Central memory CD4-positive, alpha-beta T cell (primary cell): ENCODE measurements at regions not wholly inside any gene's neighbourhood (a gene's known extent, or its start where the extent isn't known, plus 50 kb on each side); places are given as distances from the start of the nearest gene placed in this dataset.

ENCODE experiments used
- DNase-seq: peaks from one replicate; pipeline ENCODE4 v3.0.0; 2022

DNA sequence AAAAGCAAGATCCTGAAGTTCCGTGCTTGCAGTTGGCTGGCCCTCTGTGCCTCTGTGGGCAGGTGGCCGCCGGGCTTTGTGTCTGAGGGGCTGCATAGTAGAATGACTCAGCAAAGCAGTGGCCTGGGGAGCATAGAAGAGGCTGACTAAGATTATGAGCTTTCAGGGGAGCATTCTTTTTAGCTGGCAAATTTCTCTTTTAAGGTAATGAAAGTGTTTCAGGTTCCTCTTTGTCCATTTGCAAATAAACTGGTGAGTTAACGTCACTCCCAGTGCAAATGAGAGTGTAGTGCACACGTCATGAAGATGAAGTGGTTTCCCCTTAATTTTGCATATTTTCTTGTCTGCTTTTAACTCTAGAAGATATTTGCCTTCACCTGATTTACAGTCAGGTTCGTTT lies 98.6 kb downstream of the BCL2L11 start:
- DNase-seq: no peak

DNA sequence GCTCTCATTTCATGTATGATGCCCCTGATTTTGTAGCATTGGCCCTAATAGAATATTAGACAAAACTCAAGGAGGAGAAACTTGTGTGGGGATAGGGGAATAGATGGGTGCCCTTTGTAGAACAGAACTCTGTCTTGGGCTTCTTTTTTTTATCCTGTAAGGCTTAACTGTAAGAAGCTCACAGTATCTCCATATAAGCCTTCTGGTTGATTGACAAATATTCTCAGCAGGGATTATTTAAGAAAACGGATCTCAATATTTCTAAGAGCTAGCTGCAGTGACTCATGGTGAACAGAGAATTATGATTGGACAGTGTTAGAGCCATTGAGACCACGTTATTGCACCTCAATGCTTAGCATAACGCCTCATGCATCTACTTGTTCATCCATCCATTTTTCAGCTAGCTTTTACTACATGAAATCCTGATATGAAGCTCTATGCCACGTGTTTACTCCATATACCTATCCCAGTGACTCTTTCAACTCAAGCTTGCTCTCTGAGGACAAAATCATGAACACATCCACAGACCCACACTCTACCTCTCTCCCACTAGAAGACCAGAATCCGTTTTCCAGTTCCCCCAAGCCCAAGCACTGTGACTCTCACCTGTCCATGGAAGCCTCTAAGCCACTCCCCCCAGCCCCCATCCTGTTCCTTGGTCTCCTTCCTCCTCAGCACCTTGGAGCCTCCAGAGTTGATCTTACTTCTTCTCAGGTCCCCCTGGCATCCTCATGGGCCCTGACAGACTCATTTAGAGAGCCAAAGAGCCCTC lies 99.2 kb downstream of the BCL2L11 start:
- DNase-seq: no peak

DNA sequence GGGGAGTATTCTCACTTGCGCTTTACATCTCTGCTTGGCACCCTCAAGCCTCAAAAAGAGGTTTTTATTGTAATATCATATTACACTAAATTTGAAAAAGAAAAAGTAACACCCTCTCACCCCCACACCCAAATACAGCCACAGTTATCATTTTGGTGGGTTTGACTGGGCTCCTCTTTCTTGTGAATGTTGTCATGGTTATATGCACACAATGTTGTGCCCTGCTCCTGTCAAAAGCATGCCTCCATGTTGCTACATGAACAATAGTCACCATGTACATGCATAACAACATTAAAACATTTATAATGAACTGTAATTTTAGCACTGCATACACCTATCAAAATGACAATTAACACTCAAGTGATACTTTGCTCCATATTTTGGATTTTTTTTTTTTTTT lies 100.2 kb downstream of the BCL2L11 start:
- no peak for DNase-seq

DNA sequence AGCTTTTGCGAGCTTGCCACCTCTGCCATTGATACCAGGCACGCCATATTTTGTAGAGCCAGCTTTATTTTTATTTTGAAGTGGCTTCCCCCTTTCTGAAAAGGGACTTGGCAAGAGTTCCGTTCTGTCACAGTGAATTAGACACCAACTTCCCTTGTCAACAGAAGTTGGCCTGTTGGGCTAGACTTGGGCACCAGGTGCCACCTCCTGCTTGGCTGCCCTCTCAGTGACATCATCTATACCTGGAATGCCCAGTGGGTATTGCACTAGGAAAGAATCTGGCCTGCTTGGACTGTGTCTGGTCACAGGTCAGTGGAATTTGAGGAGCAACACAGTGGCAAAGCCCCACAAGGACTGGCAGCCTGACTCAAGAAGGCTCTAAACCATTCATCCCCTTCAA lies 101.0 kb downstream of the BCL2L11 start:
- no peak for DNase-seq

DNA sequence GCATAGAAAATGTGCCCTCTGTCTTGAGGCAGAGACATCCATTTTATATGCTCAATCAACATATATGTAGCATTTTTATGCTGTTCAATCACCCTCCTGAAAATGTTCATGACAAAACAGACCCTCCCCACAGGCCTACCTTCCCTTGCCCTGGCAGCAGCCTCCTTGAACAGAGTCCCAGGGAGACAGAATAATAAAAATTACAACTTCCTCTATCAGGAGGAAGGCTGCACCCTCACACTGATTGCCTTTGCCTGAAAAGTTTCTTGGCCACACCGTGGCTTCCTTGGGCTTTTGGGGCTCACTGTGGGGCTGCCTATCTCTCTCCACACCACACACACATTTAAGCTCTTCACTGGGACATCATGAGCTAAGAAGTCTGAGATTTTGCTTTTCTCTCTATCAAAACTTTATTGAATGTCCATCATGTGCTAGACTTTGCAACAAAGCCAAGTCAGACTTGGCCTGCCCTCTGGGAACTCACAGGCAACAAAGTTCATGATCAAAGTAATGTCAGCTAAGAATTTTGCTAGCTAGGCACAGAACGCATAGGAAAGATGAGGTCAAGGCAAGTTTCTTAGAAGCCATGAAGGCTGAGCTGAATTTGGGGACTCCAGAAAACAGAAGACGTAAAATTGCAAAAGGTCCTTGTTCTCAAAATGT lies 101.6 kb downstream of the BCL2L11 start:
- no peak for DNase-seq

DNA sequence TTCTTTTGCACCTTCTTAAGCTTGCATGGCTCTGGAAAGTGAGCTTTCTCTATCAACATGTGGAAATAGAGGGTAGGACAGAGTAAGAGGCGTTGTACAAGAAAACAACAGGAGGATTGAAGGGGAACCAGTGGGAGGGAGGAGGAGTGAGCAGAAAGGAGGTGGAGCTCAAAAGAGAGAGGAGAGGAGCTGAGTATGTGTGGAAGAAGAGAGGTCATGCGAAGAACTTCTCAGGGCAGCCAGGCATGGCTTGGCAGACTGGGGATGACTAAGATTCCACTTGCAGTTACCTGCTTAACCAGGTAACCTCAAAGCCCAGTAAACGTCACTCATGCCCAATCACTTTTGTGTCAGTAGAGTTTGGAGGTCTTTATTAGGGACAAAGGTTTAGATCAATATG lies 105.1 kb downstream of the BCL2L11 start:
- no peak for DNase-seq

DNA sequence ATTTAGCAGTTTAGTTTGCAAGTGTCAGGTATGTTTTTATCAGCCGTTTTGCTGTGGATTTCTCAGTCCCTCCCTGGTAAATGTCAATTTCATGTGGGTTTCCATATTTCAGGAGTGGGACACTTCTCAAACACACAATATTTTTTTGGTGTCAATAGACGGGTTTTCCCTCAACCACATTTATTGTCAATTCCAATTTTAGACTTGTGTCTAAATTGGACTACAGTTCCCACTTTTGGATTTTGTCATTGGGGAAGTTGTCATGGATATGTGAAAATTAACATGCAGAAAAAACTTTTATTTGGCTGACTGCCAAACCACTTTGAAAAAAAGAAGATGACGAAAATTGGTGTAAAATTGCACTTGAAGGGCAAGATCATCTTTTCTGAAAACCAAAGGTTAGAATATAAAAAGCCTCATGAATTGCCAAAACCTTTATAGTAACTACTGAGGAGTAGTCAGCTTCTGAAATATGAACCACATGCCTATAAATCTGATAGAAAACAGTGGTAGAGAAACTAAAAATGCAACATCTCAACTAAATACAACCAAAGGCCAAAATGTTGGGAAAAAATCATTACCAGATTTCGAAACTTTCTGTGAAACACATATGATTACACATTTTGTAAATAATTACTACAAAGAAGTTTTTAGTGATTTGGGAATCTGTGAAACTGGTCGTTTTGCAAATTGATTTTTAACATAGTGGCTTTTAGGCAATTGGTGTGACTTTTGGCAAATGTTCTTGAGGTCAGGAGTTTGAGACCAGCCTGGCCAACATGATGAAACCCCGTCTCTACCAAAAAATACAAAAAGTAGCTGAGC lies 106.4 kb downstream of the BCL2L11 start:
- no peak for DNase-seq

DNA sequence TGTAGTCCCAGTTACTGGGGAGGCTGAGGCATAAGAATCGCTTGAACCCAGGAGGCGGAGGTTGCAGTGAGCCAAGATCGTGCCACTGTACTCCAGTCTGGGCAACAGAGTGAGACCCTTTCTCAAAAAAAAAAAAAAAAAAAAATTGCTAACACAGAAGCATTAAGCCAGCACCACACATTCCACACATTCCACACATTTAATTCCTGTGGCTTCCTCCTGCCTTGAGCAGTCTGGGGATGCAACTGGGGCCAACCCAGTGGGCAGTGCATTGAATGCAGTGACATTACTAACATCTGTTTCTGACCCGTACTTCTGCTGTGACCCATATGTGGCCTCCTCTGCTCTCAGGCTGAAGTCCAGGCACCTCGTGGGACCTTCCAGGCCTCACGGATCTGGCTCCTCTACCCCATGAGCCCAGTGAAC lies 107.0 kb downstream of the BCL2L11 start:
- DNase-seq: no peak

DNA sequence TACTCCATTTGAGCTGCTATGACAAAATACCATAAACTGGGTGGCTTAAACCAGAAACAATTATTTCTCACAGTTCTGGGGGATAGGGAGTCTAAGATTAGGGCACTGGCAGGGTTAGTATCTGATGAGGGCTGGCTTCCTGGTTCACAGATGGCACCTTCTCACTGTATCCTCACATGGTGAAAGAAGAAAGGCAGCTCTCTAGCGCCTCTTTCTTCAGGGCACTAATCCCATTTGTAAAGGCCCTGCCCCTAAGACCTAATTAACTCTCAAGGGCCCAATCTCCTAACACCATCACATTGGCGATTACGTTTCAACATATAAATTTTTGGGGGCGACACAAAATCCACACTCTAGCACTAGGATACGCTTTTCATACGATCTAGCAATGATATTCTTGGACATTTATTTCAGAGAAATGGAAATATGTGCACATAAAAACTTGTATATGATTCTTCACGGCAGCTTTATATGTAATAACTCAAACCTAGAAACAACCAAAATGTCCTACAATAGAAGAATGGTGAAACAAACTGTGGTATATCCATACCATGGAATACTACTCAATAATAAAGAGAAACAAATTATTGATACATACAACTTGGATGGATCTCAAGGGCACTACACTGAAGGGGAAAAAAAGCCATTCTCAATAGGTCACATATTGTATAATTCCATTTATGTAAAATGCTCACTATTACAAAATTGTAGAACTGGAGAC lies 111.0 kb downstream of the BCL2L11 start:
- DNase-seq: no peak

DNA sequence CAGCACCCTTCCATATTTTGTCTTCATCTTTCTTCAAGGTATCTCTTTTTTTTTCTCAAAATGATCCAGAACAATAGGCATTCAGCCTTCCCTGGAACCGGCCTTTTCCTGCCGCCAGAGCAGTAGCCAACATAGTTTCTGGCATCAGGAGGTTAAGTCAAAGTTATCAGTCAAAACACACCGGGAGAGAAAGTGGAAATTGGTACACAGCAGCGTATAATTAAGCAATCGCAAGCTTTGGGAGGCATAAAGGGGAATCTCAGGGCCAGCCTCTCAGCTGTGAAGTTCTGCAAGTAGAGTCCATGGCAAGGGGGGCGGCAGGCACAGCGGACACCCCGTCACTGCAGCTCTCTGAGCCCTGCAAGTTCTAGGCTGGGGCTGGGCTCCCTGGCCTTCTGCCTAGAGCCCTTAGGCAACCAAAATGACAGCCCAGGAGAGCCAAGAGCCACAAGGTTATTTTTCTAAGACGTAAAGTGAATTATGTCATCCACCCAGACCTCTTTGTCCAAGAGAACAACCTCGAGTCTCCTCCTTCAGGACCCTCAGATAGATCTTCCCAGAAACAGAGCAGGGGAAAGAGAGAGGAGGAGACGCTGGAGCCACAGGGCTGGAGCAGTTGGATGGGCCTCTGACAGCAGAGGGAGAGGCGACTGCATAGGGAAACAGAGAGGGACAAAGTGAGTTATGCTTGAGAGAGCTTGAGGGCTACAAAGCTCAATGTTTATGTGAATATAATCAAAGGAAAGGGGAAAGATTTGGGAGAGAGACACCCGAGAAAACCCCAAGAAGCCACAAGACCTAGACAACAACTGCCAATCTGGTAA lies 114.7 kb downstream of the BCL2L11 start:
- no peak for DNase-seq

DNA sequence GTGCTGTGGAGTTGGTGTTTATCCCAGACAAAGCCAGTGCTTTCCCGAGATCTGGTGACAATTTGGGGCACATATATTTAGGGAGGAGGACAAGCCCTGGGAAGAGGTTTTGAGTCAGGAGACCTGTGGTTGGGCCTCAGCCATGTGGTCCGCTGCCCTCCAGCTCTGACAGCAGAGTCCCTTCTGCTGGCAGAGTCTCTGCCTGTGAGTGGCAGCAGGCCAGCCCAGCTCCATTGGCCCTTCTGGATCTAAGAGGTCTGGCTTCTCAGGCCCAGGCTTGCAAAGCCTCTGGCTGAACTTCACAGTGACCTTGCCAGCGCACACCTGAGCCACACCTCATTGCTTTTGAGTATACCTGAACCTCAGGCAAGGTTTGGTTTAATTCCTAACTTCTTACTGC lies 115.3 kb downstream of the BCL2L11 start:
- no peak for DNase-seq

DNA sequence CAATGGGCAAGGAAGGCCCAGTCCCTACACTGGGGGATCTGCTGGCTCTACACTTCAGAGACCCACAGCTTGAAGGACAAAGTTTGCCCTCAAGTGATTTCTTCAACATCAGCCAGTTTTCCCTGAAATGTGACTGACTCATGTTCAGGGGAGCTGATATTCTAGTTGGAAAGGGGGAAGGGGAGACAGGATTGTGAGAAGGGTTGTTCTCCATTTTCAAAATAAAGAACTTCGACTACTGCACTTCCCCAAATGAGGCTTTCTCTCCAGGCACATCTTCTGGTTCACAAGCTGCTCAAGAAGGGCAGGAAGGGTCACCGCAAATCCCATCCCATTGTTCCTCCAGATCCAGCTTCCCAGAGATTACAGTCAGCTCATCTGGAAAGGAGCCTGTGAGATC lies 117.6 kb downstream of the BCL2L11 start:
- no peak for DNase-seq

DNA sequence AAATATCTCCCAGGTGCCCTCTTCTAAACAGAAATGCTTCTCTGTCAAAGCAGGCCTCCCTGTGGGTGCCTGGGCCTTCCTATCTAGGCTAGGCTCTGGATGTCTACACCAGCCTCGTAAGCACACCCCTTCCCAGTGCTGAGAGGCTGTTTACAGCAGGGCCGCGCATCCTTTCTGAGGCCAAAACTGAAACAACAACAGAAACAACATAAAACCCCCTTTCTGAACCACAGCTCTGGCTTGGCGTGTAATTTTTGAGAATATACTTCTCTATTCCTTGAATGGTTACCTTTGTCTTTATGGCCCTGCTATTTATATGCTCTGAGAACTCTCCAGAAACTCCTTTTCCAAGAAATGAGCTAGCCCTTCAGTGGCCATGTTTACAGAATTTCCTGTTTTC lies 118.4 kb downstream of the BCL2L11 start:
- DNase-seq: no peak

DNA sequence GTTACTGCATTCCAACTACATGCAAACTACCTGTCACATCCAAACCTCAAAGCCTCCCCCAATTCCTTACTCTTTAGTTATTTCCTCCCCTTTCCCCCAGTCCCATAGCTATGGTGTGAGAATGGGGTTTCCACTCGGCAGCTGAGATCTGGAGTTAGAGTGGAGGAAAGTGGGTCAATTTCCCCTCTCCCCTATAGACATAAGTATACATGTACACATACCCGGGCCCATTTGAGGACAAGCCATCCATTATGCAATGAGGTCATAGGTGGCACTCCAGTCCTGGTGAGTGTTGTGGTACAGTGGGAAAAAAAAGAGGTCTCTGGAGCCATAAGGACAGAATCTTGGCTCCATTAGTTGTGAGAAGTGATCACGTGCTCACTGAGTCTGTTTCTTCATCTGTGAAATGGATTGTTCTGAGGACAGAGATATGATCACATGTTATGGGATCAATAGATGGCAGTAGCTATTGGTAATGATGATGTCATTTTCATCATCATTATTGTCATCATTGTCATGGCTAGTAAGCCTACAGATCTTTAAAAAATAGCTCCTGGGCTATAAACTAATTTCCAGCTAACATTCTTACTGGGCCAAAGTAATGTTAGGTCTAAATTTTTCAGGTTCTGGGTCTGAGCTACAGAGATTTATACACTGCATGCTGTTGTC lies 119.0 kb downstream of the BCL2L11 start:
- DNase-seq: no peak

DNA sequence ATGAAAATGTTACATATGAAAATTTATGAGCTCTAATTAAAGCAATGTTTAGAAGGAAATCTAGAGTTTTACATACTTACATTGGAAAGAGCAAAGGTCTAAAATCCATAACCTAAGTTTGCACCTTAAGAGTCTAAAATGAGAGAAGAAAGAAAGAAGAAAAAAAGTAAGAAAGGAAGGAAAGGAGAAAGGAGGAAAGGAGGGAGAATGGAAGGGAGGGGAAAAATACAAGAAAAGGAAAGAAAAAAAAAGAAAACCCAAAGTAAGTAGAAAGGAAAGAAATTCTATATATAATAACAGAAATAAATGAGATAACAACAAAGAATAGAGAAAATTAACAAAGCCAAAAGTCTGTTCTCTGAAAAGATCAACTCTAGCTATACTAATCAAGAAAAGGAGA lies 122.6 kb downstream of the BCL2L11 start:
- no peak for DNase-seq

DNA sequence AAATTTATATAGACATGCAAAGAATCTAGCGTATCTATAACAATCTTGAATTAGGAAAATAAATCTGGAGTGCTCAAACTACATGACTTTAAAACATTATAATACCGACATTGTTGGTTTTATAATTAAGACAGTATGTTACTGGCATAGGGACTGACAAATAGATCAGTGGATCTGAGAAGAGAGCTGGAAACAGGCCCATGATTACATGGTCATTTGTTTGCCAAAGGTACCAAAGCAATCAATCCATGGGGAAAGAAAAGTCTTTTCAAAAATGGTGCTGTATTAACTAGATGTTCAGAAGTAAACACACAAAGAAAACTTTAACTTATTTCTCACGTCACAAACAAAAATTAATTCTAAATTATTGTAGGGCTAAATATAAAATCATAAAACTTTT lies 124.2 kb downstream of the BCL2L11 start:
- DNase-seq: no peak

DNA sequence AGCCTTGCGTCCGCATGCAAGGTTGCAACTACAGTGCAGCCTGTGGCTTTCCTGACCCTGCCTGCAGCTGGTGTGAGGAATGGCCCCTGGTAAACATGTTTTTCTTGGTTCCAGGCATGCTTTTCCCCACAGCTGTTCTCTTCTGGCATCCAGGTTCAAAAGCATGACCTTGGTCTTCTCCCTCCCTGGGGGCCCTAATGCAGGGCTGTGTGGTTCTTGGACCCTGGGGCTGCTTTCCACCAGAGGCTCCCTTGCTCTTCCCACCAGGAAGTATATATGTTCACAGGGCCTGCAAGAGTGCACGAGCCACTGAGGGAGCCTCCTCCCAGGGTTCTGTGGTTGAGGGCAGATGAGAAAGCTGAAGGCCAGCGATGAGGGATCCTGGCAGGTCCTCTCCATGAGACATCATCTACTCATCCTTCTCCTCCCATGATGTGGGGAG lies 125.9 kb downstream of the BCL2L11 start:
- DNase-seq: no peak

DNA sequence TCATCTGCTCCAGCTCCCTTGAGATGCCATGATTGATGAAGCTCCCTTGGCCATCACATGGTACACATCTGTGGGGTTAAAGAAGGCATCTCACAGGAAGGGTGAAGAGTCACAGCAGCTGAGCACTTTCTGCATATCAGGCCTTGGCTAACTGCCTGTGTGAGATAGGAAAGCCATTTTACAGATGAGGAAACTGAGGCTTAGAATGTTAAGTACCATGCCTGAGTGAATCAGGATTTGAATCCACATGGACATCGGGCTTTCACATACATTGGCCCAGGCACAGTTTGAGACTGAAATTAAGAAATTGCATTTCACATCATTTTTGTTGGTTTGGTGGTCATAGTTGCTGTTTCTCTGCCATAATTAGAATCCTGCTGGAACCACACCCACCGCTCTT lies 126.8 kb downstream of the BCL2L11 start:
- DNase-seq: no peak

DNA sequence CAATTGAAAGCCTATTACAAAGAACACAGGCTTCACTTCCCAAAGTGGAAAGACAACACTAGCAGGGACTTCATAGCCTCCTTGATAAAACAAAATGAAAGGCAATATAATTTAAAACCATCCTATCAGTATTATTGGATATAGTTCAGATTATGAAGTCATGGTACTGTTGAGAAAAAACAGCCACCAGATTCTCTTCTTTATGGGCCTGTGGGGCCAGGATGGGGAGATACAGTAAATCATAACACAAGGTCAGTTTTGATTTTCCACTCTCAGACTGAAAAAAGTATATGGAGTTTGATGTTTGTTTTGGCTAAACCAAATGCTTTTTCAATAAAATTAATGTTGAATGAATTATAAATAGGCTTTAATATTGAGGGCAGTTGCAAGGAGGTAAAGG lies 129.1 kb downstream of the BCL2L11 start:
- no peak for DNase-seq

DNA sequence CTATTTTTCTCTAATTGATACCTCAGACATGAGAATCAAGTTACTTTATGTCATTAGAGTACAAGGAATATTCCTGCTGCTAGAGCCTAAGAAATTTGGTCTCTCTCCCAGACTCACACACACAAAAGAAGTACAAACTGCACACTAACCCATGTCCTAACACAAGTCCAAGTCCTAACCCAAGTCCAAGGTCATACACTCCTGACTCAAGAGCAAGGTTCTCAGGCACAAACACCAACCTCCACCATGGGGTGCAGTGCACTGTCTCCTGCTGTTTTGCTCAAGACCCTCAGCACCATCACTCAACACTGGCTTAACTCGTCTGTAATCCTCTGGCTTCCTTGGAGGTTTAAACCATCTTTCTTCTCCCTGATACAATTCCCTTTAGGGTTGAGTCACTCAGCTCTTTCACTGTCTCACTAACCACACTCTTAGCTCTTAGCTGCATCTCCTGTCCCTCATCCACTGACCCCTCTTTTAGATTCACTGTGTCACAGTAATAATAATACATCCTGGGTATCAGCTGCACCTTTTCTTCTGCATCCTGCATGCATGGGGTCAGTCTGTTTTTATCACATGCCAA lies 129.8 kb downstream of the BCL2L11 start:
- DNase-seq: no peak

DNA sequence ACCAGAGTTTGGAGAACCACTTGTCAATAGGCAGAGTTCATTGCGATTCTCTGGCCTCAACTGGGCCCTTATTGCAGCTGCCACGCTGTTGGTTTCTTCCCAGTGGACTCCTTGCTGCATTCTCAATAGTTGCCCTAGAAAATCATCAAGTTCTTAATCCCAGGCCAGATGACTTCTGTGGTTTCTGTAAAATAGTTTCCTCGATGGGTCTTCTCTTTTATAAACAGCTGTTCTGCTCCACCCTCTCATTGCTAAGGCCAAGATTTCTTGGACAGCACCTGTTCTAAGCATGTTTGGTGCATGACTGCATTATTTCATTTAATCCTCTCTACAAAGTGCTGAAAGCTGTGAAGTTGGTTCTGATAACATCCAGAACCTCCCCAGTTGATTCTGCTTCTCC lies 131.0 kb downstream of the BCL2L11 start:
- DNase-seq: no peak
